B cell (primary cell): ENCODE measurements at regions not wholly inside any gene's neighbourhood (a gene's known extent, or its start where the extent isn't known, plus 50 kb on each side); places are given as distances from the start of the nearest gene placed in this dataset.

ENCODE experiments used
- ATAC-seq: fragments of 200-7000 bp; cut with Tn5 transposase; one replicate; pipeline ENCODE4 v1.10.0; 2021; ENCODE audit warnings: low read depth, mild to moderate bottlenecking, moderate number of reproducible peaks, moderate library complexity
- CTCF ChIA-PET: fragments of 350-600 bp; sonication (Branson Sonifier 250); formaldehyde crosslinking; loops from one replicate; lab custom pipeline; 2021; ENCODE audit warnings: antibody characterized with exemption, inconsistent platforms; lab: Charles Lee
- POLR2A ChIA-PET: fragments of 350-600 bp; sonication (Branson Sonifier 250); formaldehyde crosslinking; loops from one replicate; lab custom pipeline; 2021; ENCODE audit warnings: antibody characterized with exemption; lab: Charles Lee
- DNase-seq: peaks from one replicate; pipeline ENCODE4 v3.0.0; 2013
- H2AFZ ChIP-seq: 2 replicates; pipeline ENCODE4 v1.6.1; 2012; ENCODE audit warnings: mild to moderate bottlenecking, low read depth, low read length; ENCODE audit not compliant: insufficient read depth, poor library complexity, severe bottlenecking
- H3K27ac ChIP-seq, 2 donors: 1 replicate in 1 of 2; 2 replicates in 1 of 2; pipeline ENCODE4 v1.5.1; 2012 to 2013; ENCODE audit warnings: low read length in 2 of 2, mild to moderate bottlenecking in 2 of 2, moderate library complexity in 1 of 2
- H3K27me3 ChIP-seq, 4 experiments: fragments of 200-600 bp in 1 of 4; sonication (generic) in 1 of 4; replicated peaks in 1 of 4; 1 replicate in 2 of 4; 2 replicates in 2 of 4; pipeline versions ENCODE4 v1.6.1 to v1.7.0; 2013 to 2016; ENCODE audit warnings: low read length in 3 of 4, mild to moderate bottlenecking in 2 of 4, mixed read lengths in 1 of 4, moderate library complexity in 1 of 4; ENCODE audit not compliant: insufficient read depth in 4 of 4, control insufficient read depth in 3 of 4; ENCODE audit errors: control extremely low read depth in 1 of 4
- H3K36me3 ChIP-seq, 2 experiments: replicated peaks in 1 of 2; 1 replicate in 1 of 2; 2 replicates in 1 of 2; pipeline versions ENCODE4 v1.6.1 to v1.7.1; 2013; ENCODE audit warnings: low read length in 1 of 2; ENCODE audit not compliant: insufficient read depth in 2 of 2, control insufficient read depth in 1 of 2; ENCODE audit errors: control extremely low read depth in 1 of 2, extremely low read depth in 1 of 2
- H3K4me1 ChIP-seq, 2 donors: fragments of 200-600 bp in 1 of 2; sonication (generic) in 1 of 2; 1 replicate in 1 of 2; 2 replicates in 1 of 2; pipeline versions ENCODE4 v1.5.1 to v1.6.1; 2013 to 2017; ENCODE audit warnings: low read length in 2 of 2; ENCODE audit not compliant: control insufficient read depth in 2 of 2, insufficient read depth in 2 of 2
- H3K4me2 ChIP-seq: replicated peaks from 2 replicates; pipeline ENCODE3; 2012; ENCODE audit warnings: mild to moderate bottlenecking, low read depth, low read length; ENCODE audit not compliant: poor library complexity, severe bottlenecking
- H3K4me3 ChIP-seq, 5 experiments: fragments of 200-600 bp in 1 of 5; sonication (generic) in 1 of 5; 1 replicate in 3 of 5; 2 replicates in 2 of 5; pipeline versions ENCODE4 v1.5.1 to v1.7.0; 2011 to 2016; ENCODE audit warnings: low read length in 4 of 5, mild to moderate bottlenecking in 4 of 5, low read depth in 2 of 5, control low read depth in 1 of 5, moderate library complexity in 1 of 5; ENCODE audit not compliant: insufficient read depth in 1 of 5; ENCODE audit errors: control extremely low read depth in 1 of 5, extremely low read depth in 1 of 5
- H3K79me2 ChIP-seq: fragments of 200-600 bp; sonication (generic); one replicate; pipeline ENCODE4 v1.6.0; 2016; ENCODE audit warnings: low read length; ENCODE audit not compliant: control insufficient read depth, insufficient read depth
- H3K9ac ChIP-seq: fragments of 200-600 bp; sonication (generic); 2 replicates; pipeline ENCODE4 v1.6.1; 2017; ENCODE audit warnings: mild to moderate bottlenecking, low read length, moderate library complexity
- H3K9me3 ChIP-seq, 3 donors: one replicate each; pipeline versions ENCODE4 v1.6.1 to v1.7.1; 2013; ENCODE audit warnings: low read length in 2 of 3; ENCODE audit not compliant: control insufficient read depth in 2 of 3, insufficient read depth in 1 of 3; ENCODE audit errors: control extremely low read depth in 1 of 3
- H4K20me1 ChIP-seq: 2 replicates; pipeline ENCODE4 v1.6.0; 2012; ENCODE audit warnings: mild to moderate bottlenecking, low read length; ENCODE audit not compliant: insufficient read depth, control insufficient read depth, poor library complexity, severe bottlenecking
- H3K27ac Mint-ChIP-seq: one replicate; pipeline ENCODE4 v1.8.0; 2021; ENCODE audit warnings: mixed read lengths
- H3K27me3 Mint-ChIP-seq: one replicate; pipeline ENCODE4 v1.8.0; 2021; ENCODE audit warnings: mixed read lengths
- H3K4me1 Mint-ChIP-seq: one replicate; pipeline ENCODE4 v1.8.0; 2021; ENCODE audit warnings: mixed read lengths
- H3K4me3 Mint-ChIP-seq: one replicate; pipeline ENCODE4 v1.8.0; 2021; ENCODE audit warnings: mixed read lengths
- H3K9me3 Mint-ChIP-seq: one replicate; pipeline ENCODE4 v1.8.0; 2022; ENCODE audit warnings: mixed read lengths; ENCODE audit not compliant: insufficient read depth
- EZH2 ChIP-seq: IDR thresholded peaks from 2 replicates; pipeline ENCODE4 v1.6.1; 2012; ENCODE audit warnings: borderline replicate concordance, low read depth, mild to moderate bottlenecking, moderate library complexity, low read length; ENCODE audit not compliant: insufficient read depth, poor library complexity, severe bottlenecking
- WGBS: methylation state at CpG from one replicate; pipeline ENCODE4 v1.1.5; 2013; ENCODE audit warnings: missing lambda C conversion rate; ENCODE audit not compliant: insufficient coverage; 5-methylcytosine and 5-hydroxymethylcytosine counted together
- intact Hi-C: fragments of 100-400 bp; cut with micrococcal nuclease; formaldehyde crosslinking; loops from one replicate; pipeline ENCODE4 v1.10.0; 2022
- TF ChIP-seq, protein P1 (sequence below): fragments of 200-600 bp; IDR thresholded peaks from one replicate; pipeline ENCODE4 v1.8.0; 2022; ENCODE audit warnings: antibody characterized with exemption, mild to moderate bottlenecking

DNA sequence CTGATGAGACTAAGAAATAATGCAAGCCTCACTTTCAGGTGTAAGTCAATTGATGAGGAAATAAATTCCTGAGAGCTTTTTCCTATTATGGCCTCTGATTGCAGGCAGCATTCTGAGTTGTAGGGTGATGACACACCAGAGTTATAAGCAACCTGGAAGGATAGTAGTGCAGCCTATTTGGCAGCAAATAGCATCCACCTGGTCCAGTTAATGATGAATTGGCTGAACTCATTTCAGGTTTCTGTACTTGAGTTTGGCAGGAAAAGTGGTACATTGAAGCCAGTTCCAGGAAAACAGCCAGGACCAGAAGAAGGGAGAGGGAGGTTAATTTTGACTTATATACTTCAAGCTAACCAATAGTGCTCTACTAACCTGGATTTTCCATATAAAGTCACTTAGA, 316.8 kb downstream of the NAF1 start:
- Mint-ChIP-seq H3K4me1 (peaks cover 2% of the 10 kb centered on the region), H3K9me3 (no peaks in the 10 kb centered on the region), H3K27ac (no peak overlapping the region), H3K27me3 (no peaks in the 10 kb centered on the region), H3K4me3 (no peak overlapping the region)
- Histone ChIP-seq H2AFZ (no peak overlapping the region), H3K27me3 (no peaks in the 10 kb centered on the region), H3K36me3 (no peaks in the 10 kb centered on the region), H3K4me3 (no peak overlapping the region), H3K4me2 (no peak overlapping the region), H3K4me1 (no peaks in the 10 kb centered on the region), H3K9me3 (no peaks in the 10 kb centered on the region), H3K79me2 (no peaks in the 10 kb centered on the region), H3K9ac (no peak overlapping the region), H3K27ac (no peak overlapping the region), H4K20me1 (no peaks in the 10 kb centered on the region)
- no peak for TF ChIP-seq EZH2
- TF ChIP-seq, protein P1, sequence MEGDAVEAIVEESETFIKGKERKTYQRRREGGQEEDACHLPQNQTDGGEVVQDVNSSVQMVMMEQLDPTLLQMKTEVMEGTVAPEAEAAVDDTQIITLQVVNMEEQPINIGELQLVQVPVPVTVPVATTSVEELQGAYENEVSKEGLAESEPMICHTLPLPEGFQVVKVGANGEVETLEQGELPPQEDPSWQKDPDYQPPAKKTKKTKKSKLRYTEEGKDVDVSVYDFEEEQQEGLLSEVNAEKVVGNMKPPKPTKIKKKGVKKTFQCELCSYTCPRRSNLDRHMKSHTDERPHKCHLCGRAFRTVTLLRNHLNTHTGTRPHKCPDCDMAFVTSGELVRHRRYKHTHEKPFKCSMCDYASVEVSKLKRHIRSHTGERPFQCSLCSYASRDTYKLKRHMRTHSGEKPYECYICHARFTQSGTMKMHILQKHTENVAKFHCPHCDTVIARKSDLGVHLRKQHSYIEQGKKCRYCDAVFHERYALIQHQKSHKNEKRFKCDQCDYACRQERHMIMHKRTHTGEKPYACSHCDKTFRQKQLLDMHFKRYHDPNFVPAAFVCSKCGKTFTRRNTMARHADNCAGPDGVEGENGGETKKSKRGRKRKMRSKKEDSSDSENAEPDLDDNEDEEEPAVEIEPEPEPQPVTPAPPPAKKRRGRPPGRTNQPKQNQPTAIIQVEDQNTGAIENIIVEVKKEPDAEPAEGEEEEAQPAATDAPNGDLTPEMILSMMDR, result no peak
- ChIA-PET POLR2A (no interaction called here), CTCF (no interaction called here)
- DNase-seq, result no peak
- intact Hi-C loops, result no loop called here
- ATAC-seq, result no peak

DNA sequence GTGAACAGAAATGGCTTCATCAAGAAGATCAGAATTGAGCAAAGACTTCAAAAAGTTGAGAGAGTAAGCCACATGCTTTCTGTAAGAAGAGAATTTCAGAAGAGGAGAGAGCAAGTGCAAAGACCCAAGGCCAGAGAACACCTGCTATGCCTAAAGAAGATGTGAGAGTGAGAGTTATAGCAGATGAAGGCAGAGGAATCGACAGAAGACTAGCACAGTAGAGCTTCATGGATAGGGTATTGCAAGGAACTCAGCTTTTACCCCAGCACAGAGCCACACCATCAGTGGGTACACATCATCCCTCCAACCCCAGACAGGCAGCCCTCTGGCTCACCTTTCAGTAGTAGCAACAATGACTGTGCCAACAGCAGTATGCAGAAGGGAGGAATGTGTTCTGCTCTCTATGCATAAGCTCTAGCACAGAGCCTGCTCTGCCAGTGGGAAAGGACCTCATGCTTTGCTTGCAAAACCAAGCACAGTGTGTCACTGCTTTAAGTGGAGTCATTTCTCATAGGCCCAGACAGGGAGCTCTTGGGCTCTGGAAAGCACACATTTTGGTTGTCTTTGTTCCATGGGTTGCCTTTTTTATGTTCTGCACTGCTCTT, 318.6 kb downstream of the NAF1 start:
- H3K27ac ChIP-seq, result no peak overlapping the region
- H3K4me1 Mint-ChIP-seq, result peaks cover 2% of the 10 kb centered on the region
- intact Hi-C loops, result no loop called here
- WGBS, result no CpG with 5 or more reads among the region's 1 CpG
- POLR2A ChIA-PET, result no interaction called here
- TF ChIP-seq EZH2, result no peak
- TF ChIP-seq, protein P1, result no peak
- ATAC-seq (no peak), DNase-seq (no peak)
- H3K4me3 ChIP-seq, result no peak overlapping the region
- H2AFZ ChIP-seq, result no peak overlapping the region
- H4K20me1 ChIP-seq, result no peaks in the 10 kb centered on the region
- H3K9ac ChIP-seq, result no peak overlapping the region
- no peak overlapping the region for H3K27ac Mint-ChIP-seq
- H3K4me2 ChIP-seq, result no peak overlapping the region
- CTCF ChIA-PET, result no interaction called here
- H3K27me3 ChIP-seq, result no peaks in the 10 kb centered on the region
- H3K9me3 Mint-ChIP-seq, result no peaks in the 10 kb centered on the region
- H3K4me1 ChIP-seq, result no peaks in the 10 kb centered on the region
- H3K4me3 Mint-ChIP-seq, result no peak overlapping the region
- no peaks in the 10 kb centered on the region for H3K36me3 ChIP-seq
- no peaks in the 10 kb centered on the region for H3K9me3 ChIP-seq
- no peaks in the 10 kb centered on the region for H3K27me3 Mint-ChIP-seq
- no peaks in the 10 kb centered on the region for H3K79me2 ChIP-seq
